Endothelial cell of umbilical vein (primary cell): ENCODE measurements at regions not wholly inside any gene's neighbourhood (a gene's known extent, or its start where the extent isn't known, plus 50 kb on each side); places are given as distances from the start of the nearest gene placed in this dataset.

Experiments
- BruUV-seq: library from RNA; stranded (reverse); fragments of 400-500 nt; replicated peaks from 2 replicates; lab custom pipeline; 2021; lab: Mats Ljungman, UMichigan
- CTCF ChIA-PET: fragments of 300-600, 350-600 bp; sonication (Branson Sonifier 250); formaldehyde crosslinking; loops from one replicate; lab custom pipeline; 2021; ENCODE audit warnings: antibody characterized with exemption, inconsistent platforms; lab: Charles Lee
- POLR2A ChIA-PET: fragments of 300-600, 350-600 bp; sonication (Branson Sonifier 250); formaldehyde crosslinking; loops from one replicate; lab custom pipeline; 2021; ENCODE audit warnings: antibody characterized with exemption, inconsistent platforms; lab: Charles Lee
- DNase-seq: peaks from one replicate; pipeline ENCODE4 v3.0.0-alpha.2; 2011; ENCODE audit warnings: low read depth, low spot score
- FAIRE-seq: peaks from 2 replicates; lab custom pipeline; 2011; peaks lifted over from hg19 to GRCh38; lab: Jason Lieb, UNC
- H2AFZ ChIP-seq: 2 replicates; pipeline ENCODE4 v1.6.0; 2012; ENCODE audit warnings: low read depth, low read length, control low read depth, inconsistent platforms
- H3K27ac ChIP-seq: 2 replicates; pipeline ENCODE4 v1.5.1; 2011; ENCODE audit warnings: low read depth, mild to moderate bottlenecking, control low read depth, low read length, moderate library complexity; ENCODE audit not compliant: insufficient read depth
- H3K27me3 ChIP-seq, 2 experiments: 2 replicates each; pipeline versions ENCODE4 v1.6.0 to v1.6.1; 2011; ENCODE audit warnings: low read length in 2 of 2, mixed read lengths in 1 of 2; ENCODE audit not compliant: control insufficient read depth in 2 of 2, insufficient read depth in 2 of 2
- H3K36me3 ChIP-seq, 2 experiments: 2 replicates in 1 of 2; 3 replicates in 1 of 2; pipeline ENCODE4 v1.5.1; 2011; ENCODE audit warnings: low read length in 2 of 2, mild to moderate bottlenecking in 1 of 2, moderate library complexity in 1 of 2; ENCODE audit not compliant: control insufficient read depth in 2 of 2, insufficient read depth in 2 of 2; ENCODE audit errors: extremely low read depth in 1 of 2
- H3K4me1 ChIP-seq: 3 replicates; pipeline ENCODE4 v1.5.1; 2011; ENCODE audit warnings: mild to moderate bottlenecking, low read length; ENCODE audit not compliant: control insufficient read depth, insufficient read depth; ENCODE audit errors: extremely low read depth
- H3K4me2 ChIP-seq: 2 replicates; pipeline ENCODE4 v1.6.1; 2011; ENCODE audit warnings: low read length, control low read depth, mixed read lengths; ENCODE audit not compliant: insufficient read depth
- H3K4me3 ChIP-seq, 3 experiments: fragments of 200-600 bp in 1 of 3; sonication (generic), shearing (Covaris generic) in 1 of 3; replicated peaks in 1 of 3; 2 replicates each; pipeline ENCODE4 v1.5.1; 2011 to 2016; ENCODE audit warnings: control low read depth in 3 of 3, low read length in 3 of 3, mild to moderate bottlenecking in 2 of 3, inconsistent platforms in 1 of 3, low read depth in 1 of 3, moderate library complexity in 1 of 3; ENCODE audit not compliant: insufficient read depth in 1 of 3
- H3K79me2 ChIP-seq: 2 replicates; pipeline ENCODE4 v1.6.0; 2012; ENCODE audit warnings: low read length, inconsistent platforms; ENCODE audit not compliant: control insufficient read depth, insufficient read depth
- H3K9ac ChIP-seq: replicated peaks from 2 replicates; pipeline ENCODE3; 2011; ENCODE audit warnings: low read length, control low read depth; ENCODE audit not compliant: insufficient read depth; ENCODE audit errors: extremely low read depth
- H3K9me1 ChIP-seq: replicated peaks from 3 replicates; pipeline ENCODE4 v1.6.0; 2011; ENCODE audit warnings: mild to moderate bottlenecking, low read length; ENCODE audit not compliant: control insufficient read depth, insufficient read depth; ENCODE audit errors: extremely low read depth
- H3K9me3 ChIP-seq: replicated peaks from 2 replicates; pipeline ENCODE4 v1.5.1; 2012; ENCODE audit warnings: low read length, inconsistent platforms; ENCODE audit not compliant: control insufficient read depth, insufficient read depth
- H4K20me1 ChIP-seq: replicated peaks from 2 replicates; pipeline ENCODE3; 2011; ENCODE audit warnings: mild to moderate bottlenecking, low read length; ENCODE audit not compliant: control insufficient read depth, insufficient read depth; ENCODE audit errors: extremely low read depth
- CTCF ChIP-seq, 2 donors: IDR thresholded peaks; 1 replicate in 1 of 2; 2 replicates in 1 of 2; pipeline ENCODE4 v1.5.1; 2011; ENCODE audit warnings: low read length in 2 of 2, mild to moderate bottlenecking in 2 of 2, moderate library complexity in 2 of 2, control low read depth in 1 of 2, inconsistent platforms in 1 of 2, low read depth in 1 of 2; ENCODE audit not compliant: insufficient read depth in 1 of 2; ENCODE audit errors: extremely low read depth in 1 of 2
- EZH2 ChIP-seq: IDR thresholded peaks from 2 replicates; pipeline ENCODE4 v1.6.1; 2012; ENCODE audit warnings: borderline replicate concordance, low read depth, mild to moderate bottlenecking, moderate library complexity, low read length, inconsistent platforms; ENCODE audit not compliant: severe bottlenecking
- FOS ChIP-seq: IDR thresholded peaks from 2 replicates; pipeline ENCODE4 v1.6.1; 2011; ENCODE audit warnings: mild to moderate bottlenecking, low read length, moderate library complexity, borderline replicate concordance; ENCODE audit not compliant: insufficient read depth
- GATA2 ChIP-seq: IDR thresholded peaks from 2 replicates; pipeline ENCODE4 v1.7.0; 2011; ENCODE audit warnings: low read depth, mild to moderate bottlenecking, moderate library complexity, mixed read lengths, low read length; ENCODE audit not compliant: insufficient read length, insufficient read depth
- JUN ChIP-seq: IDR thresholded peaks from 2 replicates; pipeline ENCODE4 v1.6.1; 2011; ENCODE audit warnings: borderline replicate concordance, low read depth; ENCODE audit not compliant: insufficient read length, insufficient read depth
- MAX ChIP-seq: IDR thresholded peaks from 2 replicates; pipeline ENCODE4 v1.6.1; 2011; ENCODE audit not compliant: insufficient read depth, insufficient read length
- MYC ChIP-seq: IDR thresholded peaks from one replicate; pipeline ENCODE4 v1.6.1; 2011; ENCODE audit warnings: mild to moderate bottlenecking, low read depth, low read length
- POLR2A ChIP-seq: IDR thresholded peaks from 2 replicates; pipeline ENCODE4 v1.6.1; 2012; ENCODE audit warnings: low read depth, mild to moderate bottlenecking, control low read depth, low read length
- POLR2AphosphoS5 ChIP-seq: IDR thresholded peaks from 2 replicates; pipeline ENCODE4 v1.6.1; 2012; ENCODE audit warnings: low read depth, mild to moderate bottlenecking, control low read depth, low read length, moderate library complexity; ENCODE audit not compliant: insufficient read depth
- dilution Hi-C: fragments of 300-500 bp; cut with MboI; formaldehyde crosslinking; loops from one replicate; pipeline ENCODE4 v1.15.0; 2019; ENCODE audit warnings: low sequenced_read_pairs; ENCODE audit not compliant: extremely low pct_ligation_motif_present
- intact Hi-C: fragments of 100-400 bp; cut with micrococcal nuclease; formaldehyde crosslinking; loops from one replicate; pipeline ENCODE4 v1.10.0; 2022

GRCh38 chr6:120198033-120198432 lies 848.5 kb upstream of the MAN1A1 start:
- ChIA-PET POLR2A (no interaction called here), CTCF (no interaction called here)
- intact Hi-C loops (no loop called here), dilution Hi-C loops (no loop called here)
- FAIRE-seq (no peak), DNase-seq (no peak)
- no peak for TF ChIP-seq MAX
- TF ChIP-seq POLR2AphosphoS5, result no peak
- TF ChIP-seq CTCF (IDR thresholded peaks at IDR 0.05; ENCODE audit: extremely low read depth in 1 of 2, insufficient read depth in 1 of 2, low read depth in 1 of 2, low read length in 2 of 2), result no peak
- no peak for TF ChIP-seq POLR2A
- no peak for TF ChIP-seq FOS
- no peak for TF ChIP-seq JUN
- Histone ChIP-seq H4K20me1 (no peaks in the 10 kb centered on the region), H3K36me3 (no peaks in the 10 kb centered on the region), H3K4me2 (no peak overlapping the region), H3K27me3 (no peaks in the 10 kb centered on the region), H3K9ac (no peak overlapping the region), H3K9me1 (no peaks in the 10 kb centered on the region), H3K79me2 (no peaks in the 10 kb centered on the region), H2AFZ (no peak overlapping the region), H3K4me3 (no peak overlapping the region), H3K9me3 (no peaks in the 10 kb centered on the region), H3K4me1 (no peaks in the 10 kb centered on the region), H3K27ac (no peak overlapping the region)
- no TSS peak for BruUV-seq

- BruUV-seq, result no TSS peak
- Histone ChIP-seq H3K9me3 (peaks cover 3% of the 10 kb centered on the region), H2AFZ (no peak overlapping the region), H3K36me3 (no peaks in the 10 kb centered on the region), H3K4me3 (no peak overlapping the region), H3K9ac (no peak overlapping the region), H3K27ac (no peak overlapping the region), H3K9me1 (no peaks in the 10 kb centered on the region), H3K4me1 (no peaks in the 10 kb centered on the region), H3K79me2 (no peaks in the 10 kb centered on the region), H4K20me1 (no peaks in the 10 kb centered on the region), H3K4me2 (no peak overlapping the region), H3K27me3 (no peaks in the 10 kb centered on the region)
- DNase-seq (no peak), FAIRE-seq (no peak)
- POLR2A ChIA-PET, result no interaction called here
- dilution Hi-C loops (no loop called here), intact Hi-C loops (no loop called here)
- TF ChIP-seq GATA2 (no peak), CTCF (IDR thresholded peaks at IDR 0.05; ENCODE audit: extremely low read depth in 1 of 2, insufficient read depth in 1 of 2, low read depth in 1 of 2, low read length in 2 of 2) (no peak), JUN (no peak), MYC (no peak), EZH2 (no peak), POLR2A (no peak), POLR2AphosphoS5 (no peak)
- CTCF ChIA-PET, result no interaction called here
These were observed 836.5 kb upstream of the MAN1A1 start for GRCh38 chr6:120186080-120186479.
